IPS DF 4.7 (cell line): ENCODE measurements at regions not wholly inside any gene's neighbourhood (a gene's known extent, or its start where the extent isn't known, plus 50 kb on each side); places are given as distances from the start of the nearest gene placed in this dataset.

ENCODE experiments used
- DNase-seq: peaks from one replicate; pipeline ENCODE4 v3.0.0-alpha.2; 2013; ENCODE audit warnings: low spot score; ENCODE audit errors: extremely low read depth

- DNase-seq, result no peak
Measured at GRCh38 chr7:85587785-85588184, 400.9 kb upstream of the SEMA3D start.

- no peak for DNase-seq
Measured at GRCh38 chr7:85586091-85586490, 399.2 kb upstream of the SEMA3D start.

- no peak for DNase-seq
Measured at GRCh38 chr7:85583131-85583953, 396.5 kb upstream of the SEMA3D start.

- DNase-seq, result no peak
Measured at GRCh38 chr7:85573844-85574243, 387.0 kb upstream of the SEMA3D start.

- DNase-seq, result no peak
Measured at GRCh38 chr7:85573346-85573745, 386.5 kb upstream of the SEMA3D start.

GRCh38 chr7:85570898-85571297, 384.0 kb upstream of the SEMA3D start:
- DNase-seq, result no peak

GRCh38 chr7:85567983-85568382, 381.1 kb upstream of the SEMA3D start:
- DNase-seq, result no peak

- no peak for DNase-seq
Measured at GRCh38 chr7:85566095-85566794, 379.4 kb upstream of the SEMA3D start.

- no peak for DNase-seq
Measured at GRCh38 chr7:85565276-85565675, 378.4 kb upstream of the SEMA3D start.

GRCh38 chr7:85564861-85565260, 378.0 kb upstream of the SEMA3D start:
- DNase-seq, result no peak

GRCh38 chr7:85561706-85562105, 374.9 kb upstream of the SEMA3D start:
- no peak for DNase-seq

- peak; percentile 9 for DNase-seq
Measured at GRCh38 chr7:85554236-85555178, 367.7 kb upstream of the SEMA3D start.

- DNase-seq, result no peak
Measured at GRCh38 chr7:85535974-85536729, 349.3 kb upstream of the SEMA3D start.

- DNase-seq, result no peak
Measured at GRCh38 chr7:85529831-85530230, 343.0 kb upstream of the SEMA3D start.

GRCh38 chr7:85529201-85529600, 342.3 kb upstream of the SEMA3D start:
- no peak for DNase-seq

- no peak for DNase-seq
Measured at GRCh38 chr7:85528581-85528980, 341.7 kb upstream of the SEMA3D start.

GRCh38 chr7:85525676-85526075, 338.8 kb upstream of the SEMA3D start:
- no peak for DNase-seq

- no peak for DNase-seq
Measured at GRCh38 chr7:85522070-85522469, 335.2 kb upstream of the SEMA3D start.

GRCh38 chr7:85521108-85521694, 334.3 kb upstream of the SEMA3D start:
- no peak for DNase-seq

- DNase-seq, result no peak
Measured at GRCh38 chr7:85520175-85520574, 333.3 kb upstream of the SEMA3D start.

- DNase-seq, result no peak
Measured at GRCh38 chr7:85516675-85517074, 329.8 kb upstream of the SEMA3D start.
